ENCODE measurements at regions not wholly inside any gene's neighbourhood (a gene's known extent, or its start where the extent isn't known, plus 50 kb on each side); places are given as distances from the start of the nearest gene placed in this dataset.

- TF ChIP-seq CTCF (IDR thresholded peaks at IDR 0.05; ENCODE audit: poor library complexity, severe bottlenecking) (no peak), EZH2 (IDR thresholded peaks at IDR 0.05; ENCODE audit: borderline replicate concordance, insufficient read depth, low read length, poor library complexity, severe bottlenecking) (no peak), RAD21 (conservative IDR thresholded peaks at IDR 0.05) (no peak), POLR2AphosphoS5 (IDR thresholded peaks at IDR 0.05) (no peak), TAF1 (IDR thresholded peaks at IDR 0.05; ENCODE audit: low read depth) (no peak), EP300 (conservative IDR thresholded peaks at IDR 0.05; ENCODE audit: poor library complexity, severe bottlenecking) (no peak), SMC3 (conservative IDR thresholded peaks at IDR 0.05; ENCODE audit: poor library complexity) (no peak)
Observed at GRCh38 chrX:83185887-83186286, 322.2 kb upstream of the POU3F4 start.

All from neural cell (in vitro differentiated cells).